ENCODE measurements at regions not wholly inside any gene's neighbourhood (a gene's known extent, or its start where the extent isn't known, plus 50 kb on each side); places are given as distances from the start of the nearest gene placed in this dataset.

DNA sequence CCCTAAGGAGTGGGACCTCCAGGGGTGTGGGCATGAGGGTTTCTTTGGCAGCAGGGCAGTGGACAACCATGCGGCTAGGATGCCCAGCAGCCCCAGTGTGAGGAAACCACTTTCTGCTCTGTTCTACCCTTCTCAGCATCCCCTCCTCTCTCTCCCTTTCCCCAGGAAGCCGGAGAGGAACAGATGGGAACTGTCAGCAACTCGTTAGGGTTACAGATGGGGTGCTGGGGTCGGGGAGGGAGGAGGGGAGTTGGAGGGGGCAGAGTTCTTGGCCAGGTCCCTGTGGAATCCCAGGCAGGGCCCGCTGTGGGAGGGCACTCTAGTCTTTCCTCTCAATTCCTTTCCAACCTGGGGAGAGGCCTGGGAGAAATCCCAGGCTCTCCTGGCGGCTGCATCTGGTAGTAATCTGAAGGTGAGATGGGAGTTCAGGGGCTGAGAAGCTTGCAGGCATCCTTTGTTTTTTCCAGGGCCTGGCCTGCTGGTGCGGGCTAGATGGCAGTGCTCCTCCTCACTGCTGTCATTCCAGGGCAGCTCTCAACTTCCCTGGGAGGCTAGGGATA lies 93.9 kb upstream of the CSF3R start:
- TF ChIP-seq, protein P1, sequence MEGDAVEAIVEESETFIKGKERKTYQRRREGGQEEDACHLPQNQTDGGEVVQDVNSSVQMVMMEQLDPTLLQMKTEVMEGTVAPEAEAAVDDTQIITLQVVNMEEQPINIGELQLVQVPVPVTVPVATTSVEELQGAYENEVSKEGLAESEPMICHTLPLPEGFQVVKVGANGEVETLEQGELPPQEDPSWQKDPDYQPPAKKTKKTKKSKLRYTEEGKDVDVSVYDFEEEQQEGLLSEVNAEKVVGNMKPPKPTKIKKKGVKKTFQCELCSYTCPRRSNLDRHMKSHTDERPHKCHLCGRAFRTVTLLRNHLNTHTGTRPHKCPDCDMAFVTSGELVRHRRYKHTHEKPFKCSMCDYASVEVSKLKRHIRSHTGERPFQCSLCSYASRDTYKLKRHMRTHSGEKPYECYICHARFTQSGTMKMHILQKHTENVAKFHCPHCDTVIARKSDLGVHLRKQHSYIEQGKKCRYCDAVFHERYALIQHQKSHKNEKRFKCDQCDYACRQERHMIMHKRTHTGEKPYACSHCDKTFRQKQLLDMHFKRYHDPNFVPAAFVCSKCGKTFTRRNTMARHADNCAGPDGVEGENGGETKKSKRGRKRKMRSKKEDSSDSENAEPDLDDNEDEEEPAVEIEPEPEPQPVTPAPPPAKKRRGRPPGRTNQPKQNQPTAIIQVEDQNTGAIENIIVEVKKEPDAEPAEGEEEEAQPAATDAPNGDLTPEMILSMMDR (conservative IDR thresholded peaks at IDR 0.05; ENCODE audit: low read length) = no peak
- no peak for DNase-seq (ENCODE audit: low read depth)
- H3K4me3 ChIP-seq (ENCODE audit: low read length) = no peak overlapping the region

DNA sequence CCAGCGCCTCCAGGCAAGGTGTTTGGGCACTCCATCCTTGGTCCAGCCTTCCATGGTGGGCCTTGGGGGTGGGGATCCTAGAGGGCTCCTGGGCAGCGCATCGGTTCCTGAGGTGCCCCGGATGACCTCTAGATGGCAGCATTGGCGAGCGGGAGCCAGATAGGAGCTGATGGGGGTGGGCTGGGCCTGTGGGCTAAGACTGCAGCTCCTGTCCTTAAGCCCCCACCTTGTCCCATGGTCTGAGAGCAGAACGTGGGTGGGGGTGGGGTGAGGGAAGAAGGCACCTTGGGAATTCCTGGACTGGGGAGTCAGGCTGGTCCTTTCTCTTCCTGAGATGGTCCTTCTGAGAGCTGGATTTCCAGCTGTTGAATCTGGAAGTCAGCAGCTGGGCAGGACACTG lies 93.4 kb upstream of the CSF3R start:
- TF ChIP-seq, protein P1 (conservative IDR thresholded peaks at IDR 0.05; ENCODE audit: low read length) = peak; percentile 79
- DNase-seq (ENCODE audit: low read depth) = peak; percentile 28
- H3K4me3 ChIP-seq (ENCODE audit: low read length) = no peak overlapping the region

DNA sequence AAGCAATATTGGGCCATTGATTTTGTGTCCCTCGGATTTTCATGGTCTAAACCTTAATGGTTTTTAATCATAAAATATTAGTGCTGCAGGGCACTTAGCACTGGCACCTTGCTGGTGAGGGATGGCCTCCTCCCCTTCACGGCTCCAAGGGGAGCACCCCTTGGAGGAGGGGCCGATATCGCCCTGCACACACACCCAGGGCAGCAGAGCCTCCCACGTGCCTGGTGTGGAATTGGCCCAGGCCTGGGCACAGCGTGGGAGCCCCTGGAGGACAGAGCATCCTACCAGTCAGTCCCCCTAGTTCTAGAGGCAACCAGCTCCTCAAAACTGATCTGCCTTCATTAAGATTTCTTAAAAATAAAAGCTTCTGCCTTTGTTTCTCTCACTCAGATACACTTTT lies 90.7 kb upstream of the CSF3R start:
- no peak for DNase-seq (ENCODE audit: low read depth)
- H3K4me3 ChIP-seq (ENCODE audit: low read length) = no peak overlapping the region
- TF ChIP-seq, protein P1 (conservative IDR thresholded peaks at IDR 0.05; ENCODE audit: low read length) = no peak

DNA sequence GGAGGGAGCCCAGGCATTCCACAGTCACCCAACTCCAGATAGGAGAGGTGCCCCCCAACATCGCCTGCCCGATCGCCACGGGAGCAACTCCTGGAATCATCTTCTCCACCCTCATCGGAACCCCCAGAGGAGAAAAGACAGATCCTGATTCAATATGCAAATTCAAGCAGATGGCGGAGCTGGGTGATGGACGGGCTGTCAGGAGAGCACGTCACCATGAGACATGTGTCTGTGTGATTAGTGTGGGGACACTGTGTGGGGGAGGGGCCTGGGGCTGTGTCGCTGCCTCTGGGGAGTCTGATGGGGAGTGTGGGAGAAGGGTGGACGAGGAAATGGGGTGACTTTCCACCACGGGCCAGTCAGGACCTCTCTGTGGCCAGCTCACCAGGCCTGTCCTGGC lies 90.2 kb upstream of the CSF3R start:
- H3K4me3 ChIP-seq (ENCODE audit: low read length) = no peak overlapping the region
- DNase-seq (ENCODE audit: low read depth) = no peak
- TF ChIP-seq, protein P1 (conservative IDR thresholded peaks at IDR 0.05; ENCODE audit: low read length) = no peak

DNA sequence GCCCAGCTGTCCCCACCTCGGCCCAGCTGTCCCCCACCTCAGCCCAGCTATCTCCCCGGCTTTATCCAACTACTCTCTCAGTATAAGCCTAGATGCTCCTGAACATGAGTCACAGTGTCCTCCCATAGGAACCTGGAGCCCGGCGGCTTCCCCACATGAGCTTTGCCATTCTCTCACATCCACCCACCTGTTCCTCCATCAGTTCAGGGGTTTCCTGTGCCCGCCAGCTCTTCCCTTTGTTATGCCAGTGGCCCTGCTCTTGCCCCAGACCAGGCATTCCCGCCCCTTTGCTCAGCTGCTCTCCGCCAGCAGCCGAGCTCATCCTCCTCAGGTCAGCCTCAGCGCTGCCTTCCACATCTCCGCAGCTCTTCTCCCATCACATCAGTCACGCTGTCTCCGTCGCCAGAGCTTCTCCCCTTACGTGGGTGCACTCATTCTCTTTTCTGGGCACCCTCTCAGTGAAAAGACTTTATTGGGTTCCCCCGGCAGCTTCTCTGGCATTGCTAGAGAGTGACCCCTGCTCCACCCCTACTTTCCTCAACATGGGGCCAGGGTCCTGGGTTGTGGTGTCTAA lies 89.5 kb upstream of the CSF3R start:
- TF ChIP-seq, protein P1 (conservative IDR thresholded peaks at IDR 0.05; ENCODE audit: low read length) = no peak
- H3K4me3 ChIP-seq (ENCODE audit: low read length) = no peak overlapping the region
- no peak for DNase-seq (ENCODE audit: low read depth)

DNA sequence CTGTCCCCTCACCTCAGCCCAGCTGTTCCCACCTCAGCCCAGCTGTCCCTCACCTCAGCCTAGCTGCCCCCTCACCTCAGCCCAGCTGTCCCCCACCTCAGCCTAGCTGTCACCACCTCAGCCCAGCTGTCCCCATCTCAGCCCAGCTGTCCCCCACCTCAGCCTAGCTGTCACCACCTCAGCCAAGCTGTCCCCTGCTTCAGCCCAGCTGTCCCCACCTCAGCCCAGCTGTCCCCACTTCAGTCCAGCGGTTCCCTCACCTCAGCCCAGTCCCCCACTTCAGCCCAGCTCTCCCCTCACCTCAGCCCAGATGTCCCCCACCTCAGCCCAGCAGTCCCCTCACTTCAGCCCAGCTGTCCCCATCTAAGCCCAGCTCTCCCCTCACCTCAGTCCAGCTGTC lies 88.4 kb upstream of the CSF3R start:
- no peak overlapping the region for H3K4me3 ChIP-seq (ENCODE audit: low read length)
- TF ChIP-seq, protein P1 (conservative IDR thresholded peaks at IDR 0.05; ENCODE audit: low read length) = no peak
- no peak for DNase-seq (ENCODE audit: low read depth)

DNA sequence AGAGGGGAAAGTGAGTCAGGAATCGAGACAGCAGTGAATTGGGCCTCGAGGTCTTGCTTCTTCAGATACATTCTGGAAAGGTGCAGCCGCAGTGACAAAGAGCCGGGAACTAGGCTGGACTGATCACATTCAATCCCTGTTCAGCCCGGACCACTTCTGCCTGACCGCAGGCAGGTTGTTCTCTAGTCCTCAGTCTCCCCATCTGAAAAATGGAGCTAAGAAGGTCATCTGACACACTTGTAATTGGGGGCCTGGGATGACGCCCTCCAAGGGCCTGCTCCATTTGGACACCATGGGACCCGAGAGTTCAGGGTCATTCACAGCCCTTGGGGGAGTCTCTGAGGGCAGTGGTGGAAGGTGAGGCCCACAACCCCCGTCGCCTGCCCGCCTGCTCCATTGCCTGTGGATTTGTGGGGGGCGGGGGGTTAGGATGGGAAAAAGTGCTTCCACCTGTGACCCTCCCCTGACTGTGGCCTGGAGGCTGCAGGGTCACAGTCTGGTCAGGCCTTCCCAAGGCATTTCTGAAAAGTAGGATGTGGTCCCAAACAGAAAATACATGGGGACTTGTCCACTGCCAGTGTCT lies 87.9 kb upstream of the CSF3R start:
- no peak overlapping the region for H3K4me3 ChIP-seq (ENCODE audit: low read length)
- DNase-seq (ENCODE audit: low read depth) = no peak
- TF ChIP-seq, protein P1 (conservative IDR thresholded peaks at IDR 0.05; ENCODE audit: low read length) = no peak
